Endothelial cell of umbilical vein (primary cell): ENCODE measurements at regions not wholly inside any gene's neighbourhood (a gene's known extent, or its start where the extent isn't known, plus 50 kb on each side); places are given as distances from the start of the nearest gene placed in this dataset.
"Not testable (repeated sequence)": the region's sequence is repeated elsewhere in the genome, so short reads cannot be mapped to it uniquely, and the experiment has no call there.

ENCODE experiments used
- BruUV-seq: library from RNA; stranded (reverse); fragments of 400-500 nt; replicated peaks from 2 replicates; lab custom pipeline; 2021; lab: Mats Ljungman, UMichigan
- CTCF ChIA-PET: fragments of 300-600, 350-600 bp; sonication (Branson Sonifier 250); formaldehyde crosslinking; loops from one replicate; lab custom pipeline; 2021; ENCODE audit warnings: antibody characterized with exemption, inconsistent platforms; lab: Charles Lee
- POLR2A ChIA-PET: fragments of 300-600, 350-600 bp; sonication (Branson Sonifier 250); formaldehyde crosslinking; loops from one replicate; lab custom pipeline; 2021; ENCODE audit warnings: antibody characterized with exemption, inconsistent platforms; lab: Charles Lee
- DNase-seq: peaks from one replicate; pipeline ENCODE4 v3.0.0-alpha.2; 2011; ENCODE audit warnings: low read depth, low spot score
- FAIRE-seq: peaks from 2 replicates; lab custom pipeline; 2011; peaks lifted over from hg19 to GRCh38; lab: Jason Lieb, UNC
- H2AFZ ChIP-seq: 2 replicates; pipeline ENCODE4 v1.6.0; 2012; ENCODE audit warnings: low read depth, low read length, control low read depth, inconsistent platforms
- H3K27ac ChIP-seq: 2 replicates; pipeline ENCODE4 v1.5.1; 2011; ENCODE audit warnings: low read depth, mild to moderate bottlenecking, control low read depth, low read length, moderate library complexity; ENCODE audit not compliant: insufficient read depth
- H3K27me3 ChIP-seq, 2 experiments: 2 replicates each; pipeline versions ENCODE4 v1.6.0 to v1.6.1; 2011; ENCODE audit warnings: low read length in 2 of 2, mixed read lengths in 1 of 2; ENCODE audit not compliant: control insufficient read depth in 2 of 2, insufficient read depth in 2 of 2
- H3K36me3 ChIP-seq, 2 experiments: 2 replicates in 1 of 2; 3 replicates in 1 of 2; pipeline ENCODE4 v1.5.1; 2011; ENCODE audit warnings: low read length in 2 of 2, mild to moderate bottlenecking in 1 of 2, moderate library complexity in 1 of 2; ENCODE audit not compliant: control insufficient read depth in 2 of 2, insufficient read depth in 2 of 2; ENCODE audit errors: extremely low read depth in 1 of 2
- H3K4me1 ChIP-seq: 3 replicates; pipeline ENCODE4 v1.5.1; 2011; ENCODE audit warnings: mild to moderate bottlenecking, low read length; ENCODE audit not compliant: control insufficient read depth, insufficient read depth; ENCODE audit errors: extremely low read depth
- H3K4me2 ChIP-seq: 2 replicates; pipeline ENCODE4 v1.6.1; 2011; ENCODE audit warnings: low read length, control low read depth, mixed read lengths; ENCODE audit not compliant: insufficient read depth
- H3K4me3 ChIP-seq, 3 experiments: fragments of 200-600 bp in 1 of 3; sonication (generic), shearing (Covaris generic) in 1 of 3; replicated peaks in 1 of 3; 2 replicates each; pipeline ENCODE4 v1.5.1; 2011 to 2016; ENCODE audit warnings: control low read depth in 3 of 3, low read length in 3 of 3, mild to moderate bottlenecking in 2 of 3, inconsistent platforms in 1 of 3, low read depth in 1 of 3, moderate library complexity in 1 of 3; ENCODE audit not compliant: insufficient read depth in 1 of 3
- H3K79me2 ChIP-seq: 2 replicates; pipeline ENCODE4 v1.6.0; 2012; ENCODE audit warnings: low read length, inconsistent platforms; ENCODE audit not compliant: control insufficient read depth, insufficient read depth
- H3K9ac ChIP-seq: replicated peaks from 2 replicates; pipeline ENCODE3; 2011; ENCODE audit warnings: low read length, control low read depth; ENCODE audit not compliant: insufficient read depth; ENCODE audit errors: extremely low read depth
- H3K9me1 ChIP-seq: replicated peaks from 3 replicates; pipeline ENCODE4 v1.6.0; 2011; ENCODE audit warnings: mild to moderate bottlenecking, low read length; ENCODE audit not compliant: control insufficient read depth, insufficient read depth; ENCODE audit errors: extremely low read depth
- H3K9me3 ChIP-seq: replicated peaks from 2 replicates; pipeline ENCODE4 v1.5.1; 2012; ENCODE audit warnings: low read length, inconsistent platforms; ENCODE audit not compliant: control insufficient read depth, insufficient read depth
- H4K20me1 ChIP-seq: replicated peaks from 2 replicates; pipeline ENCODE3; 2011; ENCODE audit warnings: mild to moderate bottlenecking, low read length; ENCODE audit not compliant: control insufficient read depth, insufficient read depth; ENCODE audit errors: extremely low read depth
- EZH2 ChIP-seq: IDR thresholded peaks from 2 replicates; pipeline ENCODE4 v1.6.1; 2012; ENCODE audit warnings: borderline replicate concordance, low read depth, mild to moderate bottlenecking, moderate library complexity, low read length, inconsistent platforms; ENCODE audit not compliant: severe bottlenecking
- FOS ChIP-seq: IDR thresholded peaks from 2 replicates; pipeline ENCODE4 v1.6.1; 2011; ENCODE audit warnings: mild to moderate bottlenecking, low read length, moderate library complexity, borderline replicate concordance; ENCODE audit not compliant: insufficient read depth
- GATA2 ChIP-seq: IDR thresholded peaks from 2 replicates; pipeline ENCODE4 v1.7.0; 2011; ENCODE audit warnings: low read depth, mild to moderate bottlenecking, moderate library complexity, mixed read lengths, low read length; ENCODE audit not compliant: insufficient read length, insufficient read depth
- JUN ChIP-seq: IDR thresholded peaks from 2 replicates; pipeline ENCODE4 v1.6.1; 2011; ENCODE audit warnings: borderline replicate concordance, low read depth; ENCODE audit not compliant: insufficient read length, insufficient read depth
- MYC ChIP-seq: IDR thresholded peaks from one replicate; pipeline ENCODE4 v1.6.1; 2011; ENCODE audit warnings: mild to moderate bottlenecking, low read depth, low read length
- POLR2A ChIP-seq: IDR thresholded peaks from 2 replicates; pipeline ENCODE4 v1.6.1; 2012; ENCODE audit warnings: low read depth, mild to moderate bottlenecking, control low read depth, low read length
- POLR2AphosphoS5 ChIP-seq: IDR thresholded peaks from 2 replicates; pipeline ENCODE4 v1.6.1; 2012; ENCODE audit warnings: low read depth, mild to moderate bottlenecking, control low read depth, low read length, moderate library complexity; ENCODE audit not compliant: insufficient read depth
- dilution Hi-C: fragments of 300-500 bp; cut with MboI; formaldehyde crosslinking; loops from one replicate; pipeline ENCODE4 v1.15.0; 2019; ENCODE audit warnings: low sequenced_read_pairs; ENCODE audit not compliant: extremely low pct_ligation_motif_present
- intact Hi-C: fragments of 100-400 bp; cut with micrococcal nuclease; formaldehyde crosslinking; loops from one replicate; pipeline ENCODE4 v1.10.0; 2022
- TF ChIP-seq, protein P1 (sequence below): IDR thresholded peaks from 2 replicates; pipeline ENCODE4 v1.6.1; 2011; ENCODE audit not compliant: insufficient read depth, insufficient read length
- TF ChIP-seq, protein P2 (sequence below), 2 donors: IDR thresholded peaks; 1 replicate in 1 of 2; 2 replicates in 1 of 2; pipeline ENCODE4 v1.5.1; 2011; ENCODE audit warnings: low read length in 2 of 2, mild to moderate bottlenecking in 2 of 2, moderate library complexity in 2 of 2, control low read depth in 1 of 2, inconsistent platforms in 1 of 2, low read depth in 1 of 2; ENCODE audit not compliant: insufficient read depth in 1 of 2; ENCODE audit errors: extremely low read depth in 1 of 2

DNA sequence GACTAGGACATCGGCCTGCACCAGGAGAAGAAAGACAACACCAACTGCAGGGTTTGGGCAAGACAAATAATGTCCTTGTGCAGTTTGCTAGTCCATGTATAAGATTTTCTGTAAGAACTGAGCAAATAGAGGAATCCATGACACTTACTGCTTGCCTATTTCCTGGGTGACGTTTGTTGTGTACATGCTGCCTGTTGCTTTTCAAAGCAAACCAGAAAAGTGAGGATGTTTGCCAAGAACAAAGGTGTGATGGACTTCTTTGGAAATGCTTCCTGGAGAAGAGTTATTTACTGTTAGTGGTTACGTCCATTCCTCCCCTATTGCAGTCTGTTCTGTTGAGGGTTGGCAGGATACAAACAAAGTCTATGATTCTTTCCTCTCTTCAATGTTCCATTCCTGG, 126.5 kb downstream of the CASP12 start:
- ChIA-PET POLR2A (no interaction called here), CTCF (no interaction called here)
- DNase-seq: no peak
- Histone ChIP-seq H2AFZ (no peak overlapping the region), H3K27me3 (no peaks in the 10 kb centered on the region), H3K4me1 (peaks cover 17% of the 10 kb centered on the region), H3K9ac (no peak overlapping the region), H3K27ac (no peak overlapping the region), H3K36me3 (no peaks in the 10 kb centered on the region), H4K20me1 (no peaks in the 10 kb centered on the region), H3K4me2 (no peak overlapping the region), H3K9me1 (no peaks in the 10 kb centered on the region), H3K79me2 (no peaks in the 10 kb centered on the region), H3K9me3 (no peaks in the 10 kb centered on the region), H3K4me3 (no peak overlapping the region)
- TF ChIP-seq MYC (no peak), FOS (no peak), POLR2A (no peak), JUN (no peak), POLR2AphosphoS5 (no peak), EZH2 (no peak), GATA2 (no peak)
- TF ChIP-seq, protein P1, sequence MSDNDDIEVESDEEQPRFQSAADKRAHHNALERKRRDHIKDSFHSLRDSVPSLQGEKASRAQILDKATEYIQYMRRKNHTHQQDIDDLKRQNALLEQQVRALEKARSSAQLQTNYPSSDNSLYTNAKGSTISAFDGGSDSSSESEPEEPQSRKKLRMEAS: no peak
- TF ChIP-seq, protein P2, sequence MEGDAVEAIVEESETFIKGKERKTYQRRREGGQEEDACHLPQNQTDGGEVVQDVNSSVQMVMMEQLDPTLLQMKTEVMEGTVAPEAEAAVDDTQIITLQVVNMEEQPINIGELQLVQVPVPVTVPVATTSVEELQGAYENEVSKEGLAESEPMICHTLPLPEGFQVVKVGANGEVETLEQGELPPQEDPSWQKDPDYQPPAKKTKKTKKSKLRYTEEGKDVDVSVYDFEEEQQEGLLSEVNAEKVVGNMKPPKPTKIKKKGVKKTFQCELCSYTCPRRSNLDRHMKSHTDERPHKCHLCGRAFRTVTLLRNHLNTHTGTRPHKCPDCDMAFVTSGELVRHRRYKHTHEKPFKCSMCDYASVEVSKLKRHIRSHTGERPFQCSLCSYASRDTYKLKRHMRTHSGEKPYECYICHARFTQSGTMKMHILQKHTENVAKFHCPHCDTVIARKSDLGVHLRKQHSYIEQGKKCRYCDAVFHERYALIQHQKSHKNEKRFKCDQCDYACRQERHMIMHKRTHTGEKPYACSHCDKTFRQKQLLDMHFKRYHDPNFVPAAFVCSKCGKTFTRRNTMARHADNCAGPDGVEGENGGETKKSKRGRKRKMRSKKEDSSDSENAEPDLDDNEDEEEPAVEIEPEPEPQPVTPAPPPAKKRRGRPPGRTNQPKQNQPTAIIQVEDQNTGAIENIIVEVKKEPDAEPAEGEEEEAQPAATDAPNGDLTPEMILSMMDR (IDR thresholded peaks at IDR 0.05; ENCODE audit: extremely low read depth in 1 of 2, insufficient read depth in 1 of 2, low read depth in 1 of 2, low read length in 2 of 2): no peak
- dilution Hi-C loops (no loop called here), intact Hi-C loops (loop anchor here (5.0 kb wide), 2 partner anchors 64 to 164 kb away; no protein-coding TSS in a partner anchor)
- FAIRE-seq: no peak
- BruUV-seq: no TSS peak

DNA sequence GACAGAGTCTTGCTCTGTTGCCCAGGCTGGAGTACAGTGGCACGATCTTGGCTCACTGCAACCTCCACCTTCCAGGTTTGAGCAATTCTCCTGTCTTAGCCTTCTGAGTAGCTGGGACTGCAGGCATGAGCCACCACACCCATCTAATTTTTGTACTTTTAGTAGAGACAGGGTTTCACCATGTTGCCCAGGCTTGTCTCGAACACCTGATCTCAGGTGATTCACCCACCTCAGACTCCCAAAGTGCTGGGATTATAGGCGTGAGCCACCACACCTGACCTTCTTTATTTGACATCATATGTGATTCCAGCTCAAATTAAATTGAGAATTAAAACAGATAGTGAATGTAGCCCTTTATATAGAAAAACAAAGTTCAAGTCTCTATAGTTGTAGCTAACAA, 127.2 kb downstream of the CASP12 start:
- H4K20me1 ChIP-seq, BruUV-seq, H3K9me3 ChIP-seq, dilution Hi-C loops, H3K36me3 ChIP-seq, CTCF ChIA-PET, H3K4me3 ChIP-seq, DNase-seq, H3K79me2 ChIP-seq, H3K9ac ChIP-seq, POLR2A ChIA-PET, FAIRE-seq, H3K4me2 ChIP-seq, H3K9me1 ChIP-seq, H2AFZ ChIP-seq, H3K27ac ChIP-seq, H3K27me3 ChIP-seq: not testable (repeated sequence)
- intact Hi-C loops: loop anchor here (5.0 kb wide), 2 partner anchors 64 to 164 kb away; no protein-coding TSS in a partner anchor
- H3K4me1 ChIP-seq: peaks cover 17% of the 10 kb centered on the region
